ENCODE measurements at regions not wholly inside any gene's neighbourhood (a gene's known extent, or its start where the extent isn't known, plus 50 kb on each side); places are given as distances from the start of the nearest gene placed in this dataset.

DNA sequence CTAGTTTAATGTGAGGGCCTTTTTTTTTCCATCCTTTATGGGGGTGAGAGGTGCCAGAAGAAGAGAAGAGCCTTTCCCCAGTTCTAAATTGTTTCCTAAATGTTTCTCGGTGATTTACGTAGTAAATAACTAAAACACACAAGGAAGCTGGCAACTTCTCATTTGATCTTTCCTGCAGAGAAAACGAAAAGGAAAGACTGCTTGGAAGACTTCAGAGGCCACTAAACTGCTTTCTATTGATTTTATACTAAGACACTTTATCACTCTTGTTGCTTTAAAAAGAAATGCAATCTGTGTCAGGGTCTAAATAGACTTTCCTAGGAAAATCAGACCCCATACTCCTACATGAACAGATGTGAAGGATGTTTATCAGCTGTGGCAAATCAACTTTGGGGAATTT, 52.1 kb upstream of the KAZN start:
- intact Hi-C loops (cut with DNase I) = no loop called here
- no peak for FAIRE-seq
- DNase-seq = no peak
- H3K27me3 ChIP-seq (ENCODE audit: control insufficient read depth, insufficient read depth, low read length) = no peaks in the 10 kb centered on the region
- H3K27ac ChIP-seq (ENCODE audit: low read depth in 2 of 2, low read length in 2 of 2) = no peak overlapping the region
- no peak overlapping the region for H3K9ac ChIP-seq (ENCODE audit: low read length in 3 of 3)
- peaks cover 0 to 2% (median 0%) of the 10 kb centered on the region in 3 donors for H3K4me1 ChIP-seq (ENCODE audit: control insufficient read depth in 2 of 3, insufficient read depth in 2 of 3, low read depth in 1 of 3, low read length in 3 of 3)
- no peaks in the 10 kb centered on the region for H3K36me3 ChIP-seq (ENCODE audit: control insufficient read depth in 2 of 3, insufficient read depth in 3 of 3, low read length in 3 of 3)
- H3K4me3 ChIP-seq (ENCODE audit: low read length in 3 of 3) = no peak overlapping the region
- TF ChIP-seq, protein P1, sequence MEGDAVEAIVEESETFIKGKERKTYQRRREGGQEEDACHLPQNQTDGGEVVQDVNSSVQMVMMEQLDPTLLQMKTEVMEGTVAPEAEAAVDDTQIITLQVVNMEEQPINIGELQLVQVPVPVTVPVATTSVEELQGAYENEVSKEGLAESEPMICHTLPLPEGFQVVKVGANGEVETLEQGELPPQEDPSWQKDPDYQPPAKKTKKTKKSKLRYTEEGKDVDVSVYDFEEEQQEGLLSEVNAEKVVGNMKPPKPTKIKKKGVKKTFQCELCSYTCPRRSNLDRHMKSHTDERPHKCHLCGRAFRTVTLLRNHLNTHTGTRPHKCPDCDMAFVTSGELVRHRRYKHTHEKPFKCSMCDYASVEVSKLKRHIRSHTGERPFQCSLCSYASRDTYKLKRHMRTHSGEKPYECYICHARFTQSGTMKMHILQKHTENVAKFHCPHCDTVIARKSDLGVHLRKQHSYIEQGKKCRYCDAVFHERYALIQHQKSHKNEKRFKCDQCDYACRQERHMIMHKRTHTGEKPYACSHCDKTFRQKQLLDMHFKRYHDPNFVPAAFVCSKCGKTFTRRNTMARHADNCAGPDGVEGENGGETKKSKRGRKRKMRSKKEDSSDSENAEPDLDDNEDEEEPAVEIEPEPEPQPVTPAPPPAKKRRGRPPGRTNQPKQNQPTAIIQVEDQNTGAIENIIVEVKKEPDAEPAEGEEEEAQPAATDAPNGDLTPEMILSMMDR (IDR thresholded peaks at IDR 0.05; ENCODE audit: borderline replicate concordance, extremely low read depth, insufficient read depth) = no peak
- H3K9me3 ChIP-seq (ENCODE audit: control insufficient read depth in 2 of 3, insufficient read depth in 1 of 3, low read length in 3 of 3) = no peaks in the 10 kb centered on the region
